DND-41 (cell line): ENCODE measurements at regions not wholly inside any gene's neighbourhood (a gene's known extent, or its start where the extent isn't known, plus 50 kb on each side); places are given as distances from the start of the nearest gene placed in this dataset.

Experiments
- ATAC-seq: fragments of 200-7000 bp; cut with Tn5 transposase; 3 replicates; pipeline ENCODE4 v1.9.1; 2021; ENCODE audit warnings: low read depth; ENCODE audit not compliant: insufficient read depth
- DNase-seq: peaks from one replicate; pipeline ENCODE4 v3.0.0-alpha.2; 2020
- H2AFZ ChIP-seq: 2 replicates; pipeline ENCODE4 v1.6.0; 2012; ENCODE audit warnings: low read depth, low read length
- H3K27ac ChIP-seq: 2 replicates; pipeline ENCODE4 v1.5.1; 2012; ENCODE audit warnings: low read length, inconsistent platforms
- H3K27me3 ChIP-seq: fragments of 200-600 bp; sonication (generic); 2 replicates; pipeline ENCODE4 v1.6.0; 2012; ENCODE audit warnings: low read length, mild to moderate bottlenecking, inconsistent platforms; ENCODE audit not compliant: insufficient read depth, poor library complexity
- H3K36me3 ChIP-seq: 2 replicates; pipeline ENCODE4 v1.5.1; 2012; ENCODE audit warnings: low read length, inconsistent platforms; ENCODE audit not compliant: insufficient read depth
- H3K4me1 ChIP-seq: 2 replicates; pipeline ENCODE4 v1.5.1; 2012; ENCODE audit warnings: mild to moderate bottlenecking, low read length; ENCODE audit not compliant: insufficient read depth
- H3K4me2 ChIP-seq: 2 replicates; pipeline ENCODE4 v1.6.0; 2012; ENCODE audit warnings: mild to moderate bottlenecking, moderate library complexity, low read length, inconsistent platforms; ENCODE audit not compliant: insufficient read depth
- H3K4me3 ChIP-seq, 2 experiments: fragments of 200-600 bp in 1 of 2; shearing (Covaris generic) in 1 of 2; 2 replicates each; pipeline ENCODE4 v1.5.1; 2012 to 2016; ENCODE audit warnings: inconsistent platforms in 2 of 2, low read length in 2 of 2, mild to moderate bottlenecking in 2 of 2, low read depth in 1 of 2, moderate library complexity in 1 of 2
- H3K79me2 ChIP-seq: 2 replicates; pipeline ENCODE4 v1.6.0; 2012; ENCODE audit warnings: low read length, inconsistent platforms; ENCODE audit not compliant: insufficient read depth
- H3K9ac ChIP-seq: 2 replicates; pipeline ENCODE4 v1.6.0; 2012; ENCODE audit warnings: low read depth, mild to moderate bottlenecking, inconsistent platforms, low read length, moderate library complexity
- H3K9me3 ChIP-seq: 2 replicates; pipeline ENCODE4 v1.5.1; 2012; ENCODE audit warnings: low read length, moderate library complexity, mild to moderate bottlenecking, inconsistent platforms; ENCODE audit not compliant: insufficient read depth, severe bottlenecking
- H4K20me1 ChIP-seq: 2 replicates; pipeline ENCODE4 v1.6.0; 2012; ENCODE audit warnings: low read length; ENCODE audit not compliant: insufficient read depth
- CTCF ChIP-seq: IDR thresholded peaks from 2 replicates; pipeline ENCODE4 v1.5.1; 2012; ENCODE audit warnings: borderline replicate concordance, low read length, moderate library complexity, mild to moderate bottlenecking; ENCODE audit not compliant: poor library complexity, severe bottlenecking; ENCODE audit errors: extremely low read depth
- EZH2 ChIP-seq: IDR thresholded peaks from 3 replicates; pipeline ENCODE4 v1.6.1; 2012; ENCODE audit warnings: borderline replicate concordance, low read depth, mild to moderate bottlenecking, moderate library complexity, low read length, inconsistent platforms; ENCODE audit not compliant: severe bottlenecking

DNA sequence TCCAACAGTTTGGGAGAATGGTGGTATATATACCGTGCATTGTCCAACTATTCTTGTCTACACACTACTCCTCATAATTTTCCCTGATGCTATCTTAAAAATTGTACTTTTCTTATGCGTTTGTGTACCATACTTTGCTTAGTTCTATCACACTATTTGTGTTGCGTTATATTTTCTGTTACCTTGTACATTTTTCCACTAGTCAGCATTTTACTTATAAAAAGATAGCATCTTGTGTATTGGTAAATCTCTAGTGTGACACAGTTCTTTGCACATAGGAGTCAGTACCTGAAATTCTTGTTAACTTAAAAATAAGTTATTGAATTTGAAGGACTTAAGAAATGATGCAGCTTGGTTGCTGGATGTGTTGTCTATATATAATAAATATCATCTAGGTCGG, 201.8 kb upstream of the LMO3 start:
- ATAC-seq (no peak), DNase-seq (no peak)
- no peaks in the 10 kb centered on the region for H3K36me3 ChIP-seq
- no peaks in the 10 kb centered on the region for H3K27me3 ChIP-seq
- no peak overlapping the region for H3K4me2 ChIP-seq
- H3K9ac ChIP-seq, result no peak overlapping the region
- TF ChIP-seq EZH2 (no peak), CTCF (no peak)
- peaks cover 2% of the 10 kb centered on the region for H3K9me3 ChIP-seq
- H3K4me1 ChIP-seq, result no peaks in the 10 kb centered on the region
- no peak overlapping the region for H3K27ac ChIP-seq
- H4K20me1 ChIP-seq, result no peaks in the 10 kb centered on the region
- H3K79me2 ChIP-seq, result no peaks in the 10 kb centered on the region
- H2AFZ ChIP-seq, result no peak overlapping the region
- no peak overlapping the region for H3K4me3 ChIP-seq

DNA sequence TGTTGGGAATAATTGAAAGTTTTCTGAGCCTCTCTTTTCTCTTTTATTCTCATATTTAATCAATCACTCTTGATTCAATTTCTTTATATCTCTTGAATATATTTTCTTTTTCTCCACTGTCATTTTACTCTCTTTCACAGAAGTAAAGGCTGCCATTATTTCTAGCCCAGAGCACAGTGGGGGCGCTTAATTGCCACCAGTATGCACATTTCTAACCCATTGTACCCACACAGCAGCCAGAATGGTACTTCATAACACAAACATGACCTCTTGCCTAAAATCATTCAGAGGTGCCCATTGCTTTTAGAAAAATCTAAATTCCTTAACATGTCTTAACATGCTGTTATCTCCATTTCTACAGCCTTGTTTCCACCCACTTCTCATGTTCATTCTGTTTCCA, 190.2 kb upstream of the LMO3 start:
- Histone ChIP-seq H3K27ac (no peak overlapping the region), H3K27me3 (no peaks in the 10 kb centered on the region), H4K20me1 (no peaks in the 10 kb centered on the region), H3K4me3 (no peak overlapping the region), H3K79me2 (no peaks in the 10 kb centered on the region), H3K9me3 (no peaks in the 10 kb centered on the region), H3K4me1 (no peaks in the 10 kb centered on the region), H2AFZ (no peak overlapping the region), H3K36me3 (no peaks in the 10 kb centered on the region), H3K9ac (no peak overlapping the region), H3K4me2 (no peak overlapping the region)
- no peak for ATAC-seq
- no peak for DNase-seq
- TF ChIP-seq EZH2, result no peak
- TF ChIP-seq CTCF, result no peak

DNA sequence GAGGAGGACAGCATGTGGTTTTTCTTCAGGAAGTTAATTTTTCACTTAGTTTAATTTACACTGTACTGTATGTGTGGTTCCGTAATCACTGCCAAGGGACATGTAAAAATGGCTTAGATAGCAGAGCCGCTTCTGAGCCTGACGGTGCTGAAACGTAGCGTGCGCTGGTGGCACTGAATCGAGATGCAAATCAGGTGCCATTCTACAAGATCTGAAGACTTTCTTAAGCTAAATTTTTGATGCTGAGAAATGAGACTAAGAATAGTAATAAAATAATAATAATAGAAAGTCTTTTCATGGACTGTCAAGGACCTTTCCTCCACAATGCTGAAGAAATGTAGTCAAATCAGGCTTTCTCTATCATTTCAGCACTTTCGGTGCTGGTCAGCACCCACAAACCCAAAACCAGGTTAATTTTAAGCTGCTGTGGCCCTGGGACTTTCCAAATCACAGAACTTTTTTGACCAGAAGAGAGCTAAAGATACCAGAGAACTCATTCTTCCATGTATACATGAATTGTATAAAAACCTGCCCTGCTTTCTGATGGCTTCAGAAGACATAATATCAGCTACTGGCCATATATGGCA, 183.3 kb upstream of the LMO3 start:
- DNase-seq (no peak), ATAC-seq (no peak)
- Histone ChIP-seq H3K27ac (no peak overlapping the region), H3K36me3 (no peaks in the 10 kb centered on the region), H3K27me3 (no peaks in the 10 kb centered on the region), H3K4me3 (no peak overlapping the region), H2AFZ (no peak overlapping the region), H3K9me3 (no peaks in the 10 kb centered on the region), H3K79me2 (no peaks in the 10 kb centered on the region), H4K20me1 (no peaks in the 10 kb centered on the region), H3K9ac (no peak overlapping the region), H3K4me1 (no peaks in the 10 kb centered on the region), H3K4me2 (no peak overlapping the region)
- TF ChIP-seq CTCF (no peak), EZH2 (no peak)
